Astrocyte of the cerebellum (primary cell): ENCODE measurements at regions not wholly inside any gene's neighbourhood (a gene's known extent, or its start where the extent isn't known, plus 50 kb on each side); places are given as distances from the start of the nearest gene placed in this dataset.

Experiments used
- DNase-seq: peaks from one replicate; pipeline ENCODE4 v3.0.0-alpha.2; 2011; ENCODE audit warnings: low read depth
- H3K4me3 ChIP-seq: 2 replicates; pipeline ENCODE4 v1.5.1; 2011; ENCODE audit warnings: mild to moderate bottlenecking, low read depth, low read length, moderate library complexity
- CTCF ChIP-seq: IDR thresholded peaks from 2 replicates; pipeline ENCODE4 v1.5.1; 2012; ENCODE audit warnings: low read length, low read depth, moderate library complexity, mild to moderate bottlenecking; ENCODE audit errors: missing control alignments
- in situ Hi-C: cut with HindIII; loops from 2 replicates; pipeline ENCODE4 v1.10.0; 2017; ENCODE audit warnings: low sequenced_read_pairs

GRCh38 chr11:79857377-79858214 is 416.8 kb upstream of the TENM4 start:
- TF ChIP-seq CTCF, result no peak
- in situ Hi-C loops, result no loop called here
- H3K4me3 ChIP-seq, result no peak overlapping the region
- no peak for DNase-seq

- in situ Hi-C loops, result no loop called here
- no peak overlapping the region for H3K4me3 ChIP-seq
- no peak for TF ChIP-seq CTCF
- DNase-seq, result no peak
Observed at GRCh38 chr11:79852176-79852575, 411.3 kb upstream of the TENM4 start.

GRCh38 chr11:79845002-79845709 is 404.3 kb upstream of the TENM4 start:
- no peak for TF ChIP-seq CTCF
- no peak overlapping the region for H3K4me3 ChIP-seq
- DNase-seq, result no peak
- in situ Hi-C loops, result no loop called here

- no peak overlapping the region for H3K4me3 ChIP-seq
- DNase-seq, result no peak
- TF ChIP-seq CTCF, result no peak
- in situ Hi-C loops, result no loop called here
Observed at GRCh38 chr11:79834015-79834414, 393.2 kb upstream of the TENM4 start.

GRCh38 chr11:79830446-79830845 is 389.6 kb upstream of the TENM4 start:
- in situ Hi-C loops, result no loop called here
- no peak for DNase-seq
- no peak overlapping the region for H3K4me3 ChIP-seq
- no peak for TF ChIP-seq CTCF

- DNase-seq, result no peak
- H3K4me3 ChIP-seq, result no peak overlapping the region
- TF ChIP-seq CTCF, result no peak
- in situ Hi-C loops, result no loop called here
Observed at GRCh38 chr11:79829891-79830290, 389.1 kb upstream of the TENM4 start.
